ENCODE measurements at regions not wholly inside any gene's neighbourhood (a gene's known extent, or its start where the extent isn't known, plus 50 kb on each side); places are given as distances from the start of the nearest gene placed in this dataset.

DNA sequence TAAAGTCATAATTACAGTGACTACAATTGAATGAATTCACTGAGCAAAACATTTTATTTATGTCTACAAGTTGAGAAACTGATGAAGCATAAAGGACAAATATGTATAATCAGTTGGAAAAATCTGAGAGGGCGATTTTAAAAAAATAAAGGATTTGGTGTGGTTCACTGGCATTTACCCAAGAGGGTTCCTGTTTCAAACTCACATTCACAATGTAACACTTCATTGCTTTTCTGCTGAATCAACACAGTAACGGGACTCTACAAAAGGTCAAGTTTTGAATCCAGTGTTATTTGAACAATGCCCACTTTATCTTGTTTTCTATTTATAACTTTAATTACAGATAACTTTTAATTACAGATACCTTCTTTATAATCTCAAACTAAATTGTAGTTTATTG, 138.6 kb downstream of the NUDT12 start:
- Histone ChIP-seq H3K9ac (ENCODE audit: low read length in 3 of 3) (no peak overlapping the region), H3K4me3 (ENCODE audit: low read length in 3 of 3) (no peak overlapping the region), H3K27me3 (ENCODE audit: control insufficient read depth, insufficient read depth, low read length) (no peaks in the 10 kb centered on the region), H3K9me3 (ENCODE audit: control insufficient read depth in 2 of 3, insufficient read depth in 1 of 3, low read length in 3 of 3) (no peaks in the 10 kb centered on the region), H3K36me3 (ENCODE audit: control insufficient read depth in 2 of 3, insufficient read depth in 3 of 3, low read length in 3 of 3) (no peaks in the 10 kb centered on the region), H3K27ac (ENCODE audit: low read depth in 2 of 2, low read length in 2 of 2) (no peak overlapping the region), H3K4me1 (ENCODE audit: control insufficient read depth in 2 of 3, insufficient read depth in 2 of 3, low read depth in 1 of 3, low read length in 3 of 3) (peaks cover 0 to 11% (median 4%) of the 10 kb centered on the region in 3 donors)
- TF ChIP-seq, protein P1, sequence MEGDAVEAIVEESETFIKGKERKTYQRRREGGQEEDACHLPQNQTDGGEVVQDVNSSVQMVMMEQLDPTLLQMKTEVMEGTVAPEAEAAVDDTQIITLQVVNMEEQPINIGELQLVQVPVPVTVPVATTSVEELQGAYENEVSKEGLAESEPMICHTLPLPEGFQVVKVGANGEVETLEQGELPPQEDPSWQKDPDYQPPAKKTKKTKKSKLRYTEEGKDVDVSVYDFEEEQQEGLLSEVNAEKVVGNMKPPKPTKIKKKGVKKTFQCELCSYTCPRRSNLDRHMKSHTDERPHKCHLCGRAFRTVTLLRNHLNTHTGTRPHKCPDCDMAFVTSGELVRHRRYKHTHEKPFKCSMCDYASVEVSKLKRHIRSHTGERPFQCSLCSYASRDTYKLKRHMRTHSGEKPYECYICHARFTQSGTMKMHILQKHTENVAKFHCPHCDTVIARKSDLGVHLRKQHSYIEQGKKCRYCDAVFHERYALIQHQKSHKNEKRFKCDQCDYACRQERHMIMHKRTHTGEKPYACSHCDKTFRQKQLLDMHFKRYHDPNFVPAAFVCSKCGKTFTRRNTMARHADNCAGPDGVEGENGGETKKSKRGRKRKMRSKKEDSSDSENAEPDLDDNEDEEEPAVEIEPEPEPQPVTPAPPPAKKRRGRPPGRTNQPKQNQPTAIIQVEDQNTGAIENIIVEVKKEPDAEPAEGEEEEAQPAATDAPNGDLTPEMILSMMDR (IDR thresholded peaks at IDR 0.05; ENCODE audit: borderline replicate concordance, extremely low read depth, insufficient read depth), result no peak
- intact Hi-C loops (cut with DNase I), result no loop called here
- FAIRE-seq (peak; percentile 78), DNase-seq (peak in 2 of 5 donors; percentile 34 to 40)

DNA sequence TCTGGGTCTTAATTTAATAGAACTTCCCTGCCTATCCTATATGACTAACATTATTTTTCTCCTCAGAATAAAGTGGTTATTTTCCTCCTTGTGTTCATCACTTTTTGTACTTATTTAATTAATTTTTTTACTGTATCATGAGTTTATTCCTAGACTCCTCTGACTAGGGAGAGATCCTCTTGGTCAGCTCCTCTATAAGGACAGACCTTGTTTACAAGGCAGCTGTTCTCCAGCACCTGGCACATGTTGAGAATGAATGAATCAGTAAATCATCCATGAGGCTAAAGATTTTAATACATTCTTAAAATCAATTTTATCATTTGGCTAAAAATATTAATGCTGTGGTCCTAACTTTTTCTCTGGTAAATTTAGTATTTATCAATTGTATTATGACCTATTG, 139.8 kb downstream of the NUDT12 start:
- intact Hi-C loops (cut with DNase I), result no loop called here

DNA sequence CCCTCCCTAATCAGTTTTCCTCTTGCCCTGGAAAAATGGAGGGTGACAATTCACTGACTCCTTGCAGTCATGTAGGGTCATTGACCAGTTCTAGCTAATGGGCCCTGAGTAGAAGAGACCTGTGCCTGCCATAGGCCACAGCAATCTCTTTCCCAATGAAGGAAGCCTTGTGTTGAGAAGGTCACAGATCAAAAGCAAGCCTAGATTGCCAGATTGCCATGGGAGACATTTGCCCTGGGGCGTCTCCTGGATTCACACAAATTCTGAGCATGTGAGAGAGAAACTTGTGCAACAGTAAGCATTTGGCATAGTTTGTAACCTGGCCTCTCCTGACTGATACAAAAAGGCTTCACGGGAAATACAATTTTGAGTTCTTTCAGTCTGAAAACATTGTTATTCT, 148.0 kb downstream of the NUDT12 start:
- Histone ChIP-seq H3K36me3 (ENCODE audit: control insufficient read depth in 2 of 3, insufficient read depth in 3 of 3, low read length in 3 of 3) (no peaks in the 10 kb centered on the region), H3K9ac (ENCODE audit: low read length in 3 of 3) (no peak overlapping the region), H3K4me1 (ENCODE audit: control insufficient read depth in 2 of 3, insufficient read depth in 2 of 3, low read depth in 1 of 3, low read length in 3 of 3) (no peaks in the 10 kb centered on the region), H3K27me3 (ENCODE audit: control insufficient read depth, insufficient read depth, low read length) (no peaks in the 10 kb centered on the region), H3K9me3 (ENCODE audit: control insufficient read depth in 2 of 3, insufficient read depth in 1 of 3, low read length in 3 of 3) (no peaks in the 10 kb centered on the region), H3K27ac (ENCODE audit: low read depth in 2 of 2, low read length in 2 of 2) (no peak overlapping the region), H3K4me3 (ENCODE audit: low read length in 3 of 3) (no peak overlapping the region)
- intact Hi-C loops (cut with DNase I), result no loop called here
- no peak for FAIRE-seq
- TF ChIP-seq, protein P1 (IDR thresholded peaks at IDR 0.05; ENCODE audit: borderline replicate concordance, extremely low read depth, insufficient read depth), result no peak
- no peak for DNase-seq

More for the DNA sequence above, 139.8 kb downstream of the NUDT12 start:
- Histone ChIP-seq H3K9ac (ENCODE audit: low read length in 3 of 3) (no peak overlapping the region), H3K36me3 (ENCODE audit: control insufficient read depth in 2 of 3, insufficient read depth in 3 of 3, low read length in 3 of 3) (no peaks in the 10 kb centered on the region), H3K9me3 (ENCODE audit: control insufficient read depth in 2 of 3, insufficient read depth in 1 of 3, low read length in 3 of 3) (no peaks in the 10 kb centered on the region), H3K4me3 (ENCODE audit: low read length in 3 of 3) (no peak overlapping the region), H3K4me1 (ENCODE audit: control insufficient read depth in 2 of 3, insufficient read depth in 2 of 3, low read depth in 1 of 3, low read length in 3 of 3) (peaks cover 0 to 11% (median 2%) of the 10 kb centered on the region in 3 donors), H3K27ac (ENCODE audit: low read depth in 2 of 2, low read length in 2 of 2) (no peak overlapping the region), H3K27me3 (ENCODE audit: control insufficient read depth, insufficient read depth, low read length) (no peaks in the 10 kb centered on the region)
- TF ChIP-seq, protein P1 (IDR thresholded peaks at IDR 0.05; ENCODE audit: borderline replicate concordance, extremely low read depth, insufficient read depth), result no peak
- FAIRE-seq (no peak), DNase-seq (no peak)

DNA sequence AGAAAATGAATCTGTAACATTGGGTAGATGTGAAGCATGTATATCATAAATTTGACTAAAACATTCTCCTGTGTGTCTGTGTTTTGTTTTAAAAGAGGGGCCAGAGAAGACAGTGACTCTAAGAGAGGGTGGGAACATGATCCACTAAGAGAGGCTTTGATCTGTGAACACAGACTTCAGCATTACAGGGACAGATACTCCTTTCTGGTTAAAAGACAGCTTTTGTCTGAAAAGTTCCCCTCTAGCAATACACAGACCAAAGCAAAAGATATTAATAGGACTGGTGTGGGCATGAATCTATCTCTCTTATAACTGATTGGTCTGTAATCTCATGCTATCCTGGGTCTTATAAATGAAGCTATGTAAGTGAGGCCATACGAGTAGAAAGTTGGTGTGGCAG, 150.9 kb downstream of the NUDT12 start:
- no peak overlapping the region for H3K9ac ChIP-seq (ENCODE audit: low read length in 3 of 3)
- no peaks in the 10 kb centered on the region for H3K27me3 ChIP-seq (ENCODE audit: control insufficient read depth, insufficient read depth, low read length)
- TF ChIP-seq, protein P1 (IDR thresholded peaks at IDR 0.05; ENCODE audit: borderline replicate concordance, extremely low read depth, insufficient read depth), result no peak
- no peaks in the 10 kb centered on the region for H3K4me1 ChIP-seq (ENCODE audit: control insufficient read depth in 2 of 3, insufficient read depth in 2 of 3, low read depth in 1 of 3, low read length in 3 of 3)
- H3K9me3 ChIP-seq (ENCODE audit: control insufficient read depth in 2 of 3, insufficient read depth in 1 of 3, low read length in 3 of 3), result no peaks in the 10 kb centered on the region
- no peak overlapping the region for H3K4me3 ChIP-seq (ENCODE audit: low read length in 3 of 3)
- H3K27ac ChIP-seq (ENCODE audit: low read depth in 2 of 2, low read length in 2 of 2), result no peak overlapping the region
- intact Hi-C loops (cut with DNase I), result no loop called here
- DNase-seq (peak in 2 of 5 donors; percentile 22 to 69), FAIRE-seq (no peak)
- H3K36me3 ChIP-seq (ENCODE audit: control insufficient read depth in 2 of 3, insufficient read depth in 3 of 3, low read length in 3 of 3), result no peaks in the 10 kb centered on the region
